Epithelial cell of prostate (primary cell): ENCODE measurements at regions not wholly inside any gene's neighbourhood (a gene's known extent, or its start where the extent isn't known, plus 50 kb on each side); places are given as distances from the start of the nearest gene placed in this dataset.

Experiments
- DNase-seq: peaks from one replicate; pipeline ENCODE4 v3.0.0-alpha.2; 2011; ENCODE audit warnings: low read depth, low spot score
- H3K27ac ChIP-seq: fragments of 450-650 bp; 2 replicates; pipeline ENCODE4 v1.5.1; 2017; ENCODE audit warnings: mild to moderate bottlenecking

DNA sequence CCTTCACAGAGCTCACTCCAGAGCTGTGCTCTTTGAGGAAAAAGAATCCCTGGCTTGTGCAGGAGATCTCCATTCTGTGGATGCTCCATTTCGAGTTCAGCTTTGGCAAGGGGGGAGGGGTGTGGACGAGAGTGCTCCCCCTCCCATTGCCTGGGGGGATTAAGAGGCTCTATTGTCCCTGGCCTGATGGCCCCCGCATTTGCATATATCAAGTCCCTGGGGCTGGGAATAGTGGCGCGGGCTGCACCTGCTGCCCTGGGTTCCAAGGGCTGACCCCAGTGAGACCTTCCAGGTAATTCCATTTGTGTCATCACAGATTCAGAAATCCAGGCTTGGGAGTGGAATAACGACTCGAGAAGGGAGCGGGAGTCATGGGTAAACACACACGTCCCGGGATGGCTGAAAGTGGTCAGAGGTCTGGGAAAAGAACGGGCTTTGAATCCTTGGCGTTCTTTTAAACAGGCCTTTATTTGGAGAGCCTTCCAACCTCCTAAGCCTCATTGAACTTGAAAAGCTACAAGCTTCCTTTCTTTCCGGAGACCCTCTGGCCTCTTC is 479.3 kb downstream of the HS3ST3B1 start:
- H3K27ac ChIP-seq, result no peak overlapping the region
- no peak for DNase-seq

GRCh38 chr17:14779241-14779640 is 478.4 kb downstream of the HS3ST3B1 start:
- peak; percentile 33 for DNase-seq
- H3K27ac ChIP-seq, result no peak overlapping the region

DNA sequence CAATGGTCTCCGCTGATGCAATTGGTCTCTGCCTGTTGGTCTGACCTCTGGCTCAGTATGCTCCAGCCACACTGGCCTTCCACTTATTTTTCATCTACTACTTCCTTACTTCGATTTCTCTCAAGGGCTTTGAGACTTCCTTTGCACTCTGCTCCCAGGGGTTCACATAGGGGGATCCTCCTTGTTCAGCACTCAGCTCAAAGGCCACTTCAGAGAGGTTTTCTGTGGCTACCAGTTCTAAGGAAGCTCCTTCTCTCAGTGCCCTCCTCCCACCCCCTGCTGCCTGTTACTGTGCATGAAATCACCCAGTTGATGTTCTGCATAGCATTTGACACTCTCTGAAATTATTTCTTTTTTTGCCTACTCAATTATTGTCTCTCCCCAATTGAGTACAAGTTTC is 476.4 kb downstream of the HS3ST3B1 start:
- no peak for DNase-seq
- peak overlapping the region; percentile 67 for H3K27ac ChIP-seq

GRCh38 chr17:14776791-14777190 is 475.9 kb downstream of the HS3ST3B1 start:
- peak; percentile 97 for DNase-seq
- peak overlapping the region; percentile 67 for H3K27ac ChIP-seq

- H3K27ac ChIP-seq, result peak overlapping the region; percentile 67
- DNase-seq, result peak; percentile 66
These were observed 475.0 kb downstream of the HS3ST3B1 start for GRCh38 chr17:14775731-14776492.

DNA sequence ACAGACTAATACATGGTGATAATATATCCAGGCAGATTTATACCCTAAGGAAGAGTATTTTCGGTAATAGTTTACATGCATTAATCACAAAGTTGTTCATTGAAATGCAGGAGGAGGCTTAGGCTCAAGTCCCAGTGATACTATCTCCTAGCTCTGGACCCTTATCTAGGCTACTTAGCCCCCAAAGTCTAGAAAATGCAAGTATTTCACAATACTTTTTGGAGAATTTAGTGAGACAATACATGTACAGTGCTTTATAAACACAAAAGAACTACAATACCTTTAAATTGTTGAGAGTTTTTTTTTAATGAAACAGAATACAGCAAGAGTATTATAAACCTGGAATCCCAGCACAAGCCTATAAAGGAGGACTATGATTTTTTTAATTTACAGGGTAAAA is 473.9 kb downstream of the HS3ST3B1 start:
- DNase-seq, result no peak

GRCh38 chr17:14772776-14773175 is 471.9 kb downstream of the HS3ST3B1 start:
- no peak overlapping the region for H3K27ac ChIP-seq
- DNase-seq, result no peak

More for the DNA sequence above, 473.9 kb downstream of the HS3ST3B1 start:
- H3K27ac ChIP-seq, result no peak overlapping the region

- H3K27ac ChIP-seq, result no peak overlapping the region
These were observed 470.7 kb downstream of the HS3ST3B1 start for GRCh38 chr17:14771543-14771942.

GRCh38 chr17:14768923-14769322 is 468.0 kb downstream of the HS3ST3B1 start:
- H3K27ac ChIP-seq, result no peak overlapping the region
- no peak for DNase-seq

More at GRCh38 chr17:14771543-14771942, 470.7 kb downstream of the HS3ST3B1 start:
- DNase-seq, result no peak

DNA sequence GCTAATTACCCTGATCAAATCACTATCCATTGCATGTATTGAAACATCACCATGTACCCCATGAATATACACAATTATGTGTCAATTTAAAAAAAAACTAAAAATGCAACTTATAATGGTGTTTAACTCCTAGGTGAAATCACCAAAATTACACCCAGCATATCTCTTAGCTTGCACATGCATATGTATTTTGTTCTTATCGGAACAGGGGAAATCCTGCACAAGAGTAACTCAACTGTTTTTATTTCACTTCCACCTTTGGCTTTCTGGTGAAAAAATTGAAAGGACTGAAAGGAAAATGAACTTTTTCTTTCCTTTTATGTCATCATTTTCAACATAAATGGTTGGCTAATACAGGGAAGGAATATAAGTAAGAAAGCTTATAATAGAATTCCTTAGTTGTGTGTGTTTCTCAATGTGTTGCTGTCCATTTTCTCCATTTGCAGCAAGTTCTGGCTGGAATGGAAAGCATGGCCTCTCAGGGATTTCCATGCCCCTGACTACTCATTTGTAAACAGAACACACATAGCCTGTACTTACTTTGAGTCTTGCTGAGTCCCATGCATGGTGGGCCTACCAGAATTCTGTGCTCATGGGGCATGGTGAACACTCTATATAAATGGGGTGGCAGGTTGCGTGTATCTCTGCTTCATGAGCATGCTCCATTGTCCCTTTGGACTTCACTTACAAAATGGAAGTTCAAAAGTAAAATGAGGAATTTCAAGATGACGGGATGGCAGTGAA is 462.0 kb downstream of the HS3ST3B1 start:
- no peak overlapping the region for H3K27ac ChIP-seq
- DNase-seq, result no peak

GRCh38 chr17:14760719-14761411 is 460.0 kb downstream of the HS3ST3B1 start:
- H3K27ac ChIP-seq, result no peak overlapping the region
- DNase-seq, result no peak

GRCh38 chr17:14760212-14760611 is 459.3 kb downstream of the HS3ST3B1 start:
- no peak overlapping the region for H3K27ac ChIP-seq
- no peak for DNase-seq

GRCh38 chr17:14759325-14759724 is 458.4 kb downstream of the HS3ST3B1 start:
- no peak overlapping the region for H3K27ac ChIP-seq
- DNase-seq, result no peak

GRCh38 chr17:14756479-14756878 is 455.6 kb downstream of the HS3ST3B1 start:
- H3K27ac ChIP-seq, result no peak overlapping the region
- DNase-seq, result no peak

GRCh38 chr17:14755002-14755401 is 454.1 kb downstream of the HS3ST3B1 start:
- no peak for DNase-seq

DNA sequence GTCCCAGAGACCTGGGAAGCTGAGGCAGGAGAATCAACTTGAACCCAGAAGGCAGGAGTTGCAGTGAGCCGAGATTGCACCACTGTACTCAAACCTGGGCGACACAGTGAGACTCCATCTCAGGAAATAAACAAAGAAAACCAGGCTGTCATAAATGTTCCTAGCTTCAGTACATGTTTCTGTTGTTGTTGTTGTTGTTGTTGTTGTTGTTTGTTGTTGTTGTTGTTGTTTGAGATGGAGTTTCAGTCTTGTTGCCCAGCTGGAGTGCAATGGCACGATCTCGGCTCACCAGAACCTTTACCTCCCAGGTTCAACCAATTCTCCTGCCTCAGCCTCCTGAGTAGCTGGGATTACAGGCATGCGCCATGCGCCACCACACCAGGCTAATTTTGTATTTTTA is 452.5 kb downstream of the HS3ST3B1 start:
- no peak for DNase-seq
- no peak overlapping the region for H3K27ac ChIP-seq

More at GRCh38 chr17:14755002-14755401, 454.1 kb downstream of the HS3ST3B1 start:
- no peak overlapping the region for H3K27ac ChIP-seq

GRCh38 chr17:14752011-14752410 is 451.1 kb downstream of the HS3ST3B1 start:
- H3K27ac ChIP-seq, result no peak overlapping the region
- no peak for DNase-seq

GRCh38 chr17:14750866-14751265 is 450.0 kb downstream of the HS3ST3B1 start:
- no peak overlapping the region for H3K27ac ChIP-seq
- no peak for DNase-seq

DNA sequence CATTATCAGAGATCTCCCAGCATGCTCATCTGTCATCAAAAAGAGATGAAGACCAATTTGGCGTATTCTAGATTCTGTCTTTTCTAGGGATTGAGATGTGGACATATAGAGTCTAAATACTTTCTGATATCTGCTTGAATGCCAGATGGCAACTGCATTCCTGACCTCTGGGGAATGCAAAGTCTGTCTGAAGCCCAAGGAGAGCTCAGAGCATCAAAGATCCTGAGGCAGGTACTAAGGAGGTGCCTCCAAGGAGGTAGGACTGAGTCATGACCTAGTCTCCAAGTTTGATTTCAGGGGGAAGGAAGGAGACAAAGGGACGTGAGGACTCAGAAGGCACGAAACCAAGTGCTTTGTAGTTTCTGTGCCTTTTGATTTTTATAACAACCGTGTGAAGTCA is 448.4 kb downstream of the HS3ST3B1 start:
- no peak overlapping the region for H3K27ac ChIP-seq
- DNase-seq, result no peak

DNA sequence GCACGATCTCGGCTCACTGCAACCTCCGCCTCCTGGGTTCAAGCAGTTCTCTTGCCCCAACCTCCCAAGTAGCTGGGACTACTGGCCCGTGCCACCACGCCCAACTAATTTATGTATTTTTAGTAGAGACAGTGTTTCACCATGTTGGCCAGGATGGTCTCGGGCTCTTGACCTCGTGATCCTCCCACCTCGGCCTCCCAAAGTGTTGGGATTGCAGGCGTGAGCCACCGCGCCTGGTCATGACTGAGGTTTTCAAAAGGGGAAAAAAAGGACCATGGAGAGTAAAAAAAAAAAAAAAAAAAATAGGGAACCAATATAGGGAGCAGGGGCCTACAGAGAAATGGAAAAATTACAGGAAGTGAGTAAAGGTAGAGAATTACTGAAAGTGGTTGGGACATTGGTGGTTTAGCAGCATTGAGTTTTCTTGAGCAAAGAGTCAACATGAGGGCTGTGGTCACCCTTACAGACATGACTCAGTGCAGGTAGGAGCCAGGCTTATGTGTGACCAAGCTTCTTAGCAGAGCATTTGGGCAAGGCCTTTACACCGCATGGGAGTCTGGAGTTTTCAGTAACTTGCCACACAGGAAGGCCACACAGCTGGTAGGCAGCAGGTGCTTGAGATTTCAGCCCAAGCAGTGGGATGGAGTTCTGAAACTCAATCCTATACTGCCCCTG is 447.3 kb downstream of the HS3ST3B1 start:
- H3K27ac ChIP-seq, result no peak overlapping the region
- peak; percentile 71 for DNase-seq
